ENCODE measurements at regions not wholly inside any gene's neighbourhood (a gene's known extent, or its start where the extent isn't known, plus 50 kb on each side); places are given as distances from the start of the nearest gene placed in this dataset.

DNA sequence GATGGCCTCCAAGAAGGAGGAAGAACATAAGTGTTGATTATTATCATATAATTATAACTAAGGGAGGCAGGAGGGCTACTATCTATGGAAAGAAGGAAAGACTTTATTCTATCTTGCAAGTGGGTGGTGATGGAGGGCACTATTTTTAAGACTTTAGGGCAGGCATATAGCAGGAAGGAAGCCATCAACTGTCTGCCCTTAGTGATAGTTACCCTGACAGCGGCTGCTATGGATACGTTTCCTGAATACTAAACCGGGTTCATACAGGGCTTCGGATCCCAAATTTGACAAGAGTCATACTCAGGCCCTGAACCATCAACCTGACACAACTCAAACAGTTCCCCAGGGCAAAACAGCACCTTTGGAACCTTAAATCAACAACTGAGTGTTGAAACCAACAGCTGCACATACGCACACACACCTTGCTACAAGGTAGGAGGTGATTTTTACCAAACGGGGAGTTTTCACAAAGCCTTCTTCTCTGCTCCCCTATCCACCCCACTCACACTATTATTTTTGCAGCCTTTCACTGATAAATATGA, 397.2 kb downstream of the OMA1 start:
- no peaks in the 10 kb centered on the region for H3K9me2 ChIP-seq (ENCODE audit: insufficient read depth)
- H3F3A ChIP-seq (ENCODE audit: insufficient read depth), result no peaks in the 10 kb centered on the region
- DNase-seq, result no peak
- H3K27me3 ChIP-seq (replicated peaks; ENCODE audit: insufficient read depth), result no peaks in the 10 kb centered on the region
- H3K36me3 ChIP-seq (ENCODE audit: low read depth), result no peaks in the 10 kb centered on the region
- TF ChIP-seq EZH2 (IDR thresholded peaks at IDR 0.05; ENCODE audit: insufficient read depth, poor library complexity, severe bottlenecking) (no peak), EZH2phosphoT487 (IDR thresholded peaks at IDR 0.05; ENCODE audit: insufficient read depth, low read depth) (no peak)
- H3K27ac ChIP-seq, result no peak overlapping the region
- H2AFZ ChIP-seq, result no peak overlapping the region
- 36 to 39% methylated on average over 6 of the region's 6 CpGs for WGBS, 2 experiments (ENCODE audit: low coverage in 1 of 2, low lambda C conversion rate in 2 of 2, missing lambda C conversion rate in 2 of 2)
- H3K4me3 ChIP-seq, result no peak overlapping the region
- no peaks in the 10 kb centered on the region for H3K79me2 ChIP-seq (ENCODE audit: insufficient read depth)
- no peaks in the 10 kb centered on the region for H3K9me3 ChIP-seq (ENCODE audit: low read depth)
- in situ Hi-C loops (cut with MboI), result no loop called here
- no peaks in the 10 kb centered on the region for H3K4me1 ChIP-seq (ENCODE audit: insufficient read depth)
- no peak overlapping the region for H3K9ac ChIP-seq
- no peaks in the 10 kb centered on the region for H4K20me1 ChIP-seq (ENCODE audit: insufficient read depth)
- no peak overlapping the region for H3K4me2 ChIP-seq (ENCODE audit: unreplicated experiment)

DNA sequence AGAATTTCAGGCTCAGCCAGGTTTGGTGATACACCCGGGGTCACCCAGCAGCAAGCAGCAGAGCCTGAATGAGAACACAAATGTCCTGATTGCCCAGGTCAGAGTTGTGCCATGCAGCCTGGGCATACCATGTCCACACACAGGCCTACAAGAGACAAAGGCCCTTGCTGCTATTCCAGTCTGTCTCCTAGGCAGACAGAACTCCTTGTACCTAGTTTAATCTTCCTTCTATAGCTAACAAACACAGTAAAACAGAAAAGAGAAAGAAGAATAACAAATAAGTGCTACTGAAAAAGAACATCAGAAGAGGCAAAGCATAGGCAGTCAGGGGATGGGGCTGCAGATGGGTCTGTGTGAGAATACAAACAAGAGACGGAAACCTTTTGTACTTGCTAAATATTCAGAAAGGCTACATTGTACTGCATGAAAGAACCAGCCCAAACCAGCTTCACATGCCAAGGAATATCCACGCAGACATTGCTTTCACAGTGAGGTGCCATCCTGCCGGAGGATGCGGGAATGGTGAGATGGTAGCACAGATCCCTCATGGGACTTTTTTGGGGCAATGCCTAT, 401.7 kb downstream of the OMA1 start:
- no peaks in the 10 kb centered on the region for H3K36me3 ChIP-seq (ENCODE audit: low read depth)
- no peaks in the 10 kb centered on the region for H3K4me1 ChIP-seq (ENCODE audit: insufficient read depth)
- WGBS, 2 experiments (ENCODE audit: low coverage in 1 of 2, low lambda C conversion rate in 2 of 2, missing lambda C conversion rate in 2 of 2), result 49 to 54% methylated on average over 5 of the region's 5 CpGs
- no peak overlapping the region for H3K4me2 ChIP-seq (ENCODE audit: unreplicated experiment)
- H3K9ac ChIP-seq, result no peak overlapping the region
- no peak overlapping the region for H3K4me3 ChIP-seq
- H3K79me2 ChIP-seq (ENCODE audit: insufficient read depth), result no peaks in the 10 kb centered on the region
- H3F3A ChIP-seq (ENCODE audit: insufficient read depth), result no peaks in the 10 kb centered on the region
- no peaks in the 10 kb centered on the region for H4K20me1 ChIP-seq (ENCODE audit: insufficient read depth)
- no peaks in the 10 kb centered on the region for H3K27me3 ChIP-seq (replicated peaks; ENCODE audit: insufficient read depth)
- H2AFZ ChIP-seq, result no peak overlapping the region
- no peaks in the 10 kb centered on the region for H3K9me3 ChIP-seq (ENCODE audit: low read depth)
- H3K9me2 ChIP-seq (ENCODE audit: insufficient read depth), result no peaks in the 10 kb centered on the region
- no peak overlapping the region for H3K27ac ChIP-seq
- DNase-seq, result no peak
- in situ Hi-C loops (cut with MboI), result no loop called here
- TF ChIP-seq EZH2 (IDR thresholded peaks at IDR 0.05; ENCODE audit: insufficient read depth, poor library complexity, severe bottlenecking), result no peak
- no peak for TF ChIP-seq EZH2phosphoT487 (IDR thresholded peaks at IDR 0.05; ENCODE audit: insufficient read depth, low read depth)

- Histone ChIP-seq H3K4me3 (no peak overlapping the region), H3K36me3 (ENCODE audit: low read depth) (no peaks in the 10 kb centered on the region), H3K79me2 (ENCODE audit: insufficient read depth) (no peaks in the 10 kb centered on the region), H3F3A (ENCODE audit: insufficient read depth) (no peaks in the 10 kb centered on the region), H3K9me3 (ENCODE audit: low read depth) (no peaks in the 10 kb centered on the region), H3K4me1 (ENCODE audit: insufficient read depth) (no peaks in the 10 kb centered on the region), H3K9me2 (ENCODE audit: insufficient read depth) (no peaks in the 10 kb centered on the region), H3K4me2 (ENCODE audit: unreplicated experiment) (no peak overlapping the region), H2AFZ (no peak overlapping the region), H3K27ac (no peak overlapping the region), H4K20me1 (ENCODE audit: insufficient read depth) (no peaks in the 10 kb centered on the region), H3K27me3 (replicated peaks; ENCODE audit: insufficient read depth) (no peaks in the 10 kb centered on the region), H3K9ac (no peak overlapping the region)
- DNase-seq, result peak; percentile 2
- 6 to 12% methylated on average over 4 of the region's 4 CpGs for WGBS, 2 experiments (ENCODE audit: low coverage in 1 of 2, low lambda C conversion rate in 2 of 2, missing lambda C conversion rate in 2 of 2)
- TF ChIP-seq EZH2phosphoT487 (IDR thresholded peaks at IDR 0.05; ENCODE audit: insufficient read depth, low read depth) (no peak), EZH2 (IDR thresholded peaks at IDR 0.05; ENCODE audit: insufficient read depth, poor library complexity, severe bottlenecking) (no peak)
- in situ Hi-C loops (cut with MboI), result no loop called here
These were observed 402.4 kb downstream of the OMA1 start for GRCh38 chr1:58143972-58144697.

DNA sequence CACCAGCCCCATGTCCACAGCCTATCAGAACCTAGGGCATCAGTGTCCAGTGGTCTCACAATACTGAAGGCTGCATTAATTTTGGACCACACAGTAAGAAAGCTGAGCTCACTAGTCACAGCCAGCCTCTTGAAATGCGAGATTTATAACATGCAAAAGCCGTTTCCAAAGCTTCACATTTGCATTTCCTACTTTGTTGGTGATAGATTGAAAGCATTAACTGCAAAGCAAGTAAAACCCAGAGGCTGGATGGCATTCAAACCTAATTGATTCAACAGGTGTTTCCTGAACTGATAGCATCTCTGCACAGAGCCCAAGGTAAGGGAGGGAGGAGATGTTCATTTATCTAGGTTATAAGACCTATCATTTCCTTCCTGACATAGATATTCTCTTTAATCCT, 410.1 kb downstream of the OMA1 start:
- DNase-seq, result no peak
- Histone ChIP-seq H4K20me1 (ENCODE audit: insufficient read depth) (no peaks in the 10 kb centered on the region), H3K9ac (no peak overlapping the region), H3K27me3 (replicated peaks; ENCODE audit: insufficient read depth) (no peaks in the 10 kb centered on the region), H3K4me2 (ENCODE audit: unreplicated experiment) (no peak overlapping the region), H3K9me2 (ENCODE audit: insufficient read depth) (no peaks in the 10 kb centered on the region), H3K79me2 (ENCODE audit: insufficient read depth) (no peaks in the 10 kb centered on the region), H3K9me3 (ENCODE audit: low read depth) (no peaks in the 10 kb centered on the region), H3K4me1 (ENCODE audit: insufficient read depth) (no peaks in the 10 kb centered on the region), H3K4me3 (no peak overlapping the region), H3K27ac (no peak overlapping the region), H3F3A (ENCODE audit: insufficient read depth) (no peaks in the 10 kb centered on the region), H2AFZ (no peak overlapping the region), H3K36me3 (ENCODE audit: low read depth) (no peaks in the 10 kb centered on the region)
- no peak for TF ChIP-seq EZH2phosphoT487 (IDR thresholded peaks at IDR 0.05; ENCODE audit: insufficient read depth, low read depth)
- TF ChIP-seq EZH2 (IDR thresholded peaks at IDR 0.05; ENCODE audit: insufficient read depth, poor library complexity, severe bottlenecking), result no peak
- in situ Hi-C loops (cut with MboI), result no loop called here
- 0 to 3% methylated on average over 2 of the region's 2 CpGs for WGBS, 2 experiments (ENCODE audit: low coverage in 1 of 2, low lambda C conversion rate in 2 of 2, missing lambda C conversion rate in 2 of 2)
